ENCODE measurements at regions not wholly inside any gene's neighbourhood (a gene's known extent, or its start where the extent isn't known, plus 50 kb on each side); places are given as distances from the start of the nearest gene placed in this dataset.

GRCh38 chr4:164109503-164109902 is 615.0 kb downstream of the TMA16 start:
- ChIA-PET CTCF (no interaction called here), POLR2A (no interaction called here)
- no peak for DNase-seq
- no peak overlapping the region for H3K27ac ChIP-seq (ENCODE audit: insufficient read depth in 1 of 2, low read depth in 1 of 2, low read length in 2 of 2, poor library complexity in 1 of 2, severe bottlenecking in 2 of 2)
- H3K36me3 ChIP-seq (ENCODE audit: control insufficient read depth in 4 of 4, insufficient read depth in 4 of 4, low read length in 3 of 4): no peaks in the 10 kb centered on the region
- no peaks in the 10 kb centered on the region for H3K9me3 ChIP-seq (ENCODE audit: control extremely low read depth in 1 of 5, control insufficient read depth in 4 of 5, insufficient read depth in 2 of 5, low read depth in 1 of 5, low read length in 4 of 5)
- H3K4me3 ChIP-seq (ENCODE audit: control insufficient read depth in 1 of 7, extremely low read depth in 1 of 7, insufficient read depth in 4 of 7, low read depth in 2 of 7, low read length in 6 of 7): no peak overlapping the region
- WGBS (ENCODE audit: insufficient coverage): 100% methylated on average over 2 of the region's 4 CpGs
- H3K4me1 ChIP-seq (ENCODE audit: control extremely low read depth in 1 of 4, control insufficient read depth in 4 of 4, insufficient read depth in 4 of 4, low read length in 3 of 4): no peaks in the 10 kb centered on the region
- no peaks in the 10 kb centered on the region for H3K27me3 ChIP-seq (replicated peaks in 2 of 5; ENCODE audit: control insufficient read depth in 4 of 5, insufficient read depth in 5 of 5, low read length in 4 of 5)

- H3K27me3 ChIP-seq (replicated peaks in 2 of 5; ENCODE audit: control insufficient read depth in 4 of 5, insufficient read depth in 5 of 5, low read length in 4 of 5): no peaks in the 10 kb centered on the region
- no peak overlapping the region for H3K27ac ChIP-seq (ENCODE audit: insufficient read depth in 1 of 2, low read depth in 1 of 2, low read length in 2 of 2, poor library complexity in 1 of 2, severe bottlenecking in 2 of 2)
- WGBS (ENCODE audit: insufficient coverage): no CpG with 5 or more reads among the region's 2 CpGs
- H3K4me3 ChIP-seq (ENCODE audit: control insufficient read depth in 1 of 7, extremely low read depth in 1 of 7, insufficient read depth in 4 of 7, low read depth in 2 of 7, low read length in 6 of 7): no peak overlapping the region
- no peak for DNase-seq
- H3K4me1 ChIP-seq (ENCODE audit: control extremely low read depth in 1 of 4, control insufficient read depth in 4 of 4, insufficient read depth in 4 of 4, low read length in 3 of 4): no peaks in the 10 kb centered on the region
- ChIA-PET POLR2A (no interaction called here), CTCF (no interaction called here)
- no peaks in the 10 kb centered on the region for H3K36me3 ChIP-seq (ENCODE audit: control insufficient read depth in 4 of 4, insufficient read depth in 4 of 4, low read length in 3 of 4)
- H3K9me3 ChIP-seq (ENCODE audit: control extremely low read depth in 1 of 5, control insufficient read depth in 4 of 5, insufficient read depth in 2 of 5, low read depth in 1 of 5, low read length in 4 of 5): no peaks in the 10 kb centered on the region
These were observed 620.7 kb downstream of the TMA16 start for GRCh38 chr4:164115236-164115635.

- ChIA-PET POLR2A (no interaction called here), CTCF (no interaction called here)
- H3K4me3 ChIP-seq (ENCODE audit: control insufficient read depth in 1 of 7, extremely low read depth in 1 of 7, insufficient read depth in 4 of 7, low read depth in 2 of 7, low read length in 6 of 7): no peak overlapping the region
- H3K9me3 ChIP-seq (ENCODE audit: control extremely low read depth in 1 of 5, control insufficient read depth in 4 of 5, insufficient read depth in 2 of 5, low read depth in 1 of 5, low read length in 4 of 5): no peaks in the 10 kb centered on the region
- no CpG with 5 or more reads among the region's 1 CpG for WGBS (ENCODE audit: insufficient coverage)
- no peaks in the 10 kb centered on the region for H3K27me3 ChIP-seq (replicated peaks in 2 of 5; ENCODE audit: control insufficient read depth in 4 of 5, insufficient read depth in 5 of 5, low read length in 4 of 5)
- H3K4me1 ChIP-seq (ENCODE audit: control extremely low read depth in 1 of 4, control insufficient read depth in 4 of 4, insufficient read depth in 4 of 4, low read length in 3 of 4): no peaks in the 10 kb centered on the region
- no peaks in the 10 kb centered on the region for H3K36me3 ChIP-seq (ENCODE audit: control insufficient read depth in 4 of 4, insufficient read depth in 4 of 4, low read length in 3 of 4)
- DNase-seq: no peak
- H3K27ac ChIP-seq (ENCODE audit: insufficient read depth in 1 of 2, low read depth in 1 of 2, low read length in 2 of 2, poor library complexity in 1 of 2, severe bottlenecking in 2 of 2): no peak overlapping the region
These were observed 621.8 kb downstream of the TMA16 start for GRCh38 chr4:164116286-164116685.

GRCh38 chr4:164134388-164134787 is 619.5 kb upstream of the SMIM31 start:
- POLR2A ChIA-PET: no interaction called here
- CTCF ChIA-PET: no interaction called here

GRCh38 chr4:164136180-164136616 is 617.7 kb upstream of the SMIM31 start:
- Histone ChIP-seq H3K27me3 (replicated peaks in 2 of 5; ENCODE audit: control insufficient read depth in 4 of 5, insufficient read depth in 5 of 5, low read length in 4 of 5) (no peaks in the 10 kb centered on the region), H3K9me3 (ENCODE audit: control extremely low read depth in 1 of 5, control insufficient read depth in 4 of 5, insufficient read depth in 2 of 5, low read depth in 1 of 5, low read length in 4 of 5) (no peaks in the 10 kb centered on the region), H3K4me3 (ENCODE audit: control insufficient read depth in 1 of 7, extremely low read depth in 1 of 7, insufficient read depth in 4 of 7, low read depth in 2 of 7, low read length in 6 of 7) (no peak overlapping the region), H3K36me3 (ENCODE audit: control insufficient read depth in 4 of 4, insufficient read depth in 4 of 4, low read length in 3 of 4) (no peaks in the 10 kb centered on the region), H3K4me1 (ENCODE audit: control extremely low read depth in 1 of 4, control insufficient read depth in 4 of 4, insufficient read depth in 4 of 4, low read length in 3 of 4) (no peaks in the 10 kb centered on the region), H3K27ac (ENCODE audit: insufficient read depth in 1 of 2, low read depth in 1 of 2, low read length in 2 of 2, poor library complexity in 1 of 2, severe bottlenecking in 2 of 2) (no peak overlapping the region)
- WGBS (ENCODE audit: insufficient coverage): 100% methylated on average over 1 of the region's 2 CpGs
- no peak for DNase-seq
- ChIA-PET CTCF (interaction anchor here (0.5 kb wide), 1 partner anchor 173 kb away, joined by 3 read pairs; no protein-coding TSS in a partner anchor), POLR2A (no interaction called here)

More at GRCh38 chr4:164134388-164134787, 619.5 kb upstream of the SMIM31 start:
- Histone ChIP-seq H3K4me3 (ENCODE audit: control insufficient read depth in 1 of 7, extremely low read depth in 1 of 7, insufficient read depth in 4 of 7, low read depth in 2 of 7, low read length in 6 of 7) (no peak overlapping the region), H3K27me3 (replicated peaks in 2 of 5; ENCODE audit: control insufficient read depth in 4 of 5, insufficient read depth in 5 of 5, low read length in 4 of 5) (no peaks in the 10 kb centered on the region), H3K4me1 (ENCODE audit: control extremely low read depth in 1 of 4, control insufficient read depth in 4 of 4, insufficient read depth in 4 of 4, low read length in 3 of 4) (no peaks in the 10 kb centered on the region), H3K9me3 (ENCODE audit: control extremely low read depth in 1 of 5, control insufficient read depth in 4 of 5, insufficient read depth in 2 of 5, low read depth in 1 of 5, low read length in 4 of 5) (no peaks in the 10 kb centered on the region), H3K27ac (ENCODE audit: insufficient read depth in 1 of 2, low read depth in 1 of 2, low read length in 2 of 2, poor library complexity in 1 of 2, severe bottlenecking in 2 of 2) (no peak overlapping the region), H3K36me3 (ENCODE audit: control insufficient read depth in 4 of 4, insufficient read depth in 4 of 4, low read length in 3 of 4) (no peaks in the 10 kb centered on the region)
- WGBS (ENCODE audit: insufficient coverage): no CpG with 5 or more reads among the region's 2 CpGs
- no peak for DNase-seq

GRCh38 chr4:164138521-164138920 is 615.4 kb upstream of the SMIM31 start:
- Histone ChIP-seq H3K4me1 (ENCODE audit: control extremely low read depth in 1 of 4, control insufficient read depth in 4 of 4, insufficient read depth in 4 of 4, low read length in 3 of 4) (no peaks in the 10 kb centered on the region), H3K27me3 (replicated peaks in 2 of 5; ENCODE audit: control insufficient read depth in 4 of 5, insufficient read depth in 5 of 5, low read length in 4 of 5) (no peaks in the 10 kb centered on the region), H3K4me3 (ENCODE audit: control insufficient read depth in 1 of 7, extremely low read depth in 1 of 7, insufficient read depth in 4 of 7, low read depth in 2 of 7, low read length in 6 of 7) (no peak overlapping the region), H3K36me3 (ENCODE audit: control insufficient read depth in 4 of 4, insufficient read depth in 4 of 4, low read length in 3 of 4) (no peaks in the 10 kb centered on the region), H3K9me3 (ENCODE audit: control extremely low read depth in 1 of 5, control insufficient read depth in 4 of 5, insufficient read depth in 2 of 5, low read depth in 1 of 5, low read length in 4 of 5) (no peaks in the 10 kb centered on the region), H3K27ac (ENCODE audit: insufficient read depth in 1 of 2, low read depth in 1 of 2, low read length in 2 of 2, poor library complexity in 1 of 2, severe bottlenecking in 2 of 2) (no peak overlapping the region)
- CTCF ChIA-PET: no interaction called here
- no peak for DNase-seq
- 100% methylated on average over 2 of the region's 2 CpGs for WGBS (ENCODE audit: insufficient coverage)
- POLR2A ChIA-PET: no interaction called here

- Histone ChIP-seq H3K4me1 (ENCODE audit: control extremely low read depth in 1 of 4, control insufficient read depth in 4 of 4, insufficient read depth in 4 of 4, low read length in 3 of 4) (no peaks in the 10 kb centered on the region), H3K9me3 (ENCODE audit: control extremely low read depth in 1 of 5, control insufficient read depth in 4 of 5, insufficient read depth in 2 of 5, low read depth in 1 of 5, low read length in 4 of 5) (no peaks in the 10 kb centered on the region), H3K4me3 (ENCODE audit: control insufficient read depth in 1 of 7, extremely low read depth in 1 of 7, insufficient read depth in 4 of 7, low read depth in 2 of 7, low read length in 6 of 7) (no peak overlapping the region), H3K27me3 (replicated peaks in 2 of 5; ENCODE audit: control insufficient read depth in 4 of 5, insufficient read depth in 5 of 5, low read length in 4 of 5) (no peaks in the 10 kb centered on the region), H3K36me3 (ENCODE audit: control insufficient read depth in 4 of 4, insufficient read depth in 4 of 4, low read length in 3 of 4) (no peaks in the 10 kb centered on the region), H3K27ac (ENCODE audit: insufficient read depth in 1 of 2, low read depth in 1 of 2, low read length in 2 of 2, poor library complexity in 1 of 2, severe bottlenecking in 2 of 2) (no peak overlapping the region)
- no peak for DNase-seq
- ChIA-PET POLR2A (no interaction called here), CTCF (no interaction called here)
- no CpG with 5 or more reads among the region's 1 CpG for WGBS (ENCODE audit: insufficient coverage)
These were observed 614.6 kb upstream of the SMIM31 start for GRCh38 chr4:164139291-164139690.

Data from common myeloid progenitor, CD34-positive (primary cell).